22Rv1 (cell line): ENCODE measurements at regions not wholly inside any gene's neighbourhood (a gene's known extent, or its start where the extent isn't known, plus 50 kb on each side); places are given as distances from the start of the nearest gene placed in this dataset.

Source experiments
- H3K27ac ChIP-seq: fragments of 450-650 bp; 2 replicates; pipeline ENCODE4 v1.5.1; 2017
- CTCF ChIP-seq: fragments of 450-650 bp; IDR thresholded peaks from 2 replicates; pipeline ENCODE4 v1.5.1; 2017; ENCODE audit warnings: mild to moderate bottlenecking
- ZFX ChIP-seq: fragments of 450-650 bp; IDR thresholded peaks from 2 replicates; pipeline ENCODE4 v1.6.1; 2017; ENCODE audit warnings: antibody characterized with exemption, borderline replicate concordance

GRCh38 chr5:6029811-6030271 lies 348.5 kb downstream of the MED10 start:
- no peak for TF ChIP-seq CTCF
- no peak overlapping the region for H3K27ac ChIP-seq

GRCh38 chr5:6026766-6027406 lies 351.5 kb downstream of the MED10 start:
- no peak overlapping the region for H3K27ac ChIP-seq
- TF ChIP-seq ZFX (no peak), CTCF (no peak)

- no peak for TF ChIP-seq CTCF
- TF ChIP-seq ZFX = no peak
- H3K27ac ChIP-seq = no peak overlapping the region
These were observed 358.7 kb downstream of the MED10 start for GRCh38 chr5:6019612-6020011.

- H3K27ac ChIP-seq = no peak overlapping the region
- TF ChIP-seq CTCF = no peak
- TF ChIP-seq ZFX = no peak
These were observed 364.8 kb downstream of the MED10 start for GRCh38 chr5:6013506-6013905.

- TF ChIP-seq CTCF (no peak), ZFX (no peak)
These were observed 367.1 kb downstream of the MED10 start for GRCh38 chr5:6011199-6011598.

GRCh38 chr5:6006838-6007314 lies 371.5 kb downstream of the MED10 start:
- H3K27ac ChIP-seq = no peak overlapping the region
- no peak for TF ChIP-seq ZFX
- TF ChIP-seq CTCF = no peak

More at GRCh38 chr5:6011199-6011598, 367.1 kb downstream of the MED10 start:
- H3K27ac ChIP-seq = no peak overlapping the region

- no peak overlapping the region for H3K27ac ChIP-seq
- TF ChIP-seq CTCF (no peak), ZFX (no peak)
These were observed 375.1 kb downstream of the MED10 start for GRCh38 chr5:6003040-6003825.
